NCI-H510A treated with DMSO at 0.1 percent for 48 hours (cell line): ENCODE measurements at regions not wholly inside any gene's neighbourhood (a gene's known extent, or its start where the extent isn't known, plus 50 kb on each side); places are given as distances from the start of the nearest gene placed in this dataset.
A peak's percentile ranks its signal among the peaks of the same experiment; 100 is the strongest.
"Not testable (repeated sequence)": the region's sequence is repeated elsewhere in the genome, so short reads cannot be mapped to it uniquely, and the experiment has no call there.

Source experiments
- DNase-seq: peaks from one replicate; lab custom pipeline; 2025; lab: John Stamatoyannopoulos, UW

- no peak for DNase-seq
Measured at GRCh38 chr3:35849496-35849895, 210.2 kb downstream of the ARPP21 start.

DNA sequence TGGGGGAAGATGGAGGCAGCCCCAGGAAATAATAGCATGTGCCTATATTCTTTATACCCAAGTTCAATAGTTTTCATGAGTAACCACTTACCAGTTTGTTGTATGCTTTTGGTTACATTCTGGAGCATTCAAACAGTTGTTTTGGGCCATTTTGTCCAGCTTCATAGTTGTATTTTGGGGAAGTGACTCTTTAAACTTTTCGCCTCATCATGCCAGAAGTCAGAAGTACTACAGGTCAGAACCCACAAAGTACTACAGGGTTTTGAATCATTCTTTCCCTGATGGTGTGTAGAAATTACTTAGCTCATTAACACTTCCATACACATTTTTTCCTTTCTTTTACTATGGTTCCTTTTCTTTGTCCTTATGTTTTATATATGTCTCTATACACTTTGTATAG, 210.6 kb downstream of the ARPP21 start:
- no peak for DNase-seq

GRCh38 chr3:35857004-35857403, 217.7 kb downstream of the ARPP21 start:
- no peak for DNase-seq

DNA sequence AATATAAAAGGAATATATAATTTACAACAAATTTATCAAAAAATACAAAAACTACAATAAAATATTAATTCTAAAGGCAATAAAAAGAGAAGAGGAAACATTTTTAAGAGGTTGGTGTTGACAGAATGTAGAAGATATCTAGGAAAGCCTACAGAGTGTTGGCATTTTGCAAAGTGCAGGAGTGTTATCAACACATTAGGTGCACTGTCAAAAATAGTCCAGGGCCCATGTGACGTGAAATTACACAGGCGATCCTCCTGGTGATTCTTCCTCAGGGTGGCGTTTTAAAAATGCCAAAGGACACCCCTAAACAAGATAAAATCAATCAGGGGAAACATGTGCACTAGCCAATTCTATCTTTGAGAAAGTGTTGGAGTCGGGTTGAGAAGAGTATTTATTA, 222.7 kb downstream of the ARPP21 start:
- DNase-seq, result no peak

DNA sequence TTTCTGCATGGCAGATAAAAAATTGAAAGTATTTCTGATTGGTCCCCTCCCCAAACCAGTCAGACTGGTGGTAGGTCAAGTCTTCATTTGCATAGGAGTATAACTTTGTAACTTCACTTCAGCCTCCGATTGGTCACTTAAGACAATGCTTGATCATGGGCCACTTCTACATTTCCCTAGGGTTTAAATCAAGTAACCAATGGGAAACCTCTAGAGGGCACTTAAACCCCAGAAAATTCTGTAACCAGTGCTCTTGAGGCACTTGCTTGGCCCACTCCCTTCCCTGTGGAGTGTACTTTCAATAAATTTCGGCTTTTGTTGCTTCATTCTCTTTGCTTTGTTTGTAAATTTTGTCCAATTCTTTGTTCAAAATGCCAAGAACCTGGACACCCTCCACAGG, 225.5 kb downstream of the ARPP21 start:
- no peak for DNase-seq

- DNase-seq, result no peak
Measured at GRCh38 chr3:35867791-35868190, 228.5 kb downstream of the ARPP21 start.

DNA sequence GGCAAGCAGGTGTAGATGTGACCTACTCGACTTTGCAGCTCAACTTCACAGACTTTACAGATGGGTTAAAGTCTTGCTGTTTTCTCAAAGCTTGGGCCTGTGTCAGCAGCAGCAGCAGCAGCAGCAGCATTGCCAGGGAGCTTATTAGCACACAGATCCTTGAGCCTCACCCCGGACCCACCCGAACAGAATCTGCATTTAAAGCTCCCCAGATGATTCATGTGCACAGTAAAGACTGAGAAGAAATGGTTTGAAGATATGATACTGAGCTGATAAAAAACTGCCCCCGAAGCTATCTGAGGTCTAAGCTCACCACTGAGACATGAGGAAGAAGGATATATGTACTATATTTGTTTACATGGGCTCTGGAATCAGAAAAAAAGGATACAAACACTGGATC, 231.7 kb downstream of the ARPP21 start:
- no peak for DNase-seq

- DNase-seq, result no peak
Measured at GRCh38 chr3:35883929-35884328, 244.6 kb downstream of the ARPP21 start.

- no peak for DNase-seq
Measured at GRCh38 chr3:35894735-35895134, 255.4 kb downstream of the ARPP21 start.

GRCh38 chr3:35899245-35899644, 259.9 kb downstream of the ARPP21 start:
- DNase-seq, result no peak

- DNase-seq, result no peak
Measured at GRCh38 chr3:35900079-35900478, 260.8 kb downstream of the ARPP21 start.

DNA sequence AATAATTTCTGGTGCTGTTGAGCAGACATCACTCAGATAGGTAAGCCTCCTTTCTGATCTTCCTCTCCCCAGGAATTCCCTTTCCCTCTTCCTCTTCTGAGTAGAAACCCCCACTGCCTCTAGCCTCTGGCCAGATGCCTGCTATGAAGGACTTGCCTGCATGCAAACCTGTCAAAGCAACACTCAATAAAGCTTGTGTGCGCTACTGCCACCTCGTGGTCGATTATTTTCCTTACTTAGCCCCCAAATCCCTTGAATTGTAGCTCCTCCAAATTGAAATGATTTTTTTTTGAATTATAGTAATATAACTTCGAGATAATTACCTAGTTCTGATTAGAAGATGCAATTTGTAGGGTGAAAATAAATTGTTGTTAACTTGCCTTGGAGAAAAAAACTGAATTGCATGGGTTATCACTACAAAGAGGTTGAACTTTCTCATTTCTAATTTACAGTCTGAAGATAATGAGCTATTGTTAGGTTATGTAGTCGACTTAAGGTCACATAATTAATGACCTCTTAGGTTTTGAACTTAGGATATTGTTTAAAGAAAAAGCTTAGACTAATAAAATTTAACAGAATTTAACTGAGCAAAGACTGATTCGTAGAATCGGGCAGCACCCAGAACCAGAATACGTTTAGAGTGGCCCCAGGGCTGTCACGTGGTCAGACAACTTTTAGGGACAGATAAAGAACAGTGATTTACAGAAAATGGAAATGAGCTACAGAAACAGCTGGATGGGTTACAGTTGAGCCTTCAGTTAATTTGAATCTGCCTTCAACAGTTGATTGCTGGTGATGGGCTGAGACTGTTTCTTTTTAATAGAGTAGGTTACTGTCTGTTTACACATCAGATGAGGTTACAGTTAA, 269.3 kb downstream of the ARPP21 start:
- peak; percentile 49 for DNase-seq

- no peak for DNase-seq
Measured at GRCh38 chr3:35919160-35919559, 279.8 kb downstream of the ARPP21 start.

DNA sequence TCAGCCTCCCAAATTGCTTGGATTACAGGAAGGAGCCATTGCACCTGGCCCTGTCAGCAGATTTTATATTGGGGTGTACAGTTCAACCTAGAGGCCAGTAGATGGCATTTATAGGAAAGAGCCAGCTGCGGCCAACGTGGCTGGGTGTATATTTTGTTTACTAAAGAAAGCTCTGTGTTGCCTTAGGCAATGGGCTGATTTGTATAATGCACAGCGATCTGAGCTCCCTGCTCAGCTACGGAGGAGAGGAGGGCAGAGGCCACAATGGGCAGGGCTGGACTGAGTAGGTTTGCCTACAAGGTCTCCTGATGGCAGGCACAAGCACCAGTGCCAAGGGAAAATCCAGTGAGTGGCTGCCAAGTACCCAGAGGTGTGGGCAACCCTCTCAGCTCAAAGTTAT, 282.4 kb downstream of the ARPP21 start:
- no peak for DNase-seq

DNA sequence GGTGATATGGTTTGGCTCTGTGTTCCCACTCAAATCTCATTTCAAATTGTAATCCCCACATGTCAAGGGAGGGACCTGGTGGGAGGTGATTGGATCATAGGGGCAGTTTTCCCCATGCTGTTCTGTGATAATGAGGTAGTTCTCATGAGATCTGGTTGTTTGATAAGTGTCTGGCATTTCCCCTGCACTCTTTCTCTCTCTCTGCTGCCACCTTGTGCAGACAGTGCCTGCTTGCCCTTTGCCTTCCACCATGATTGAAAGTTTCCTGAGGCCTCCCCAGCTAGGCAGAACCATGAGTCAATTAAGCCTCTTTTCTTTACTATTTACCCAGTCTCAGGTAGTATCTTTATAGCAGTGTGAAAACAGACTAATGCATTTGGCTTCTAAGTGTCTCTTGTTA, 284.7 kb downstream of the ARPP21 start:
- DNase-seq, result not testable (repeated sequence)

DNA sequence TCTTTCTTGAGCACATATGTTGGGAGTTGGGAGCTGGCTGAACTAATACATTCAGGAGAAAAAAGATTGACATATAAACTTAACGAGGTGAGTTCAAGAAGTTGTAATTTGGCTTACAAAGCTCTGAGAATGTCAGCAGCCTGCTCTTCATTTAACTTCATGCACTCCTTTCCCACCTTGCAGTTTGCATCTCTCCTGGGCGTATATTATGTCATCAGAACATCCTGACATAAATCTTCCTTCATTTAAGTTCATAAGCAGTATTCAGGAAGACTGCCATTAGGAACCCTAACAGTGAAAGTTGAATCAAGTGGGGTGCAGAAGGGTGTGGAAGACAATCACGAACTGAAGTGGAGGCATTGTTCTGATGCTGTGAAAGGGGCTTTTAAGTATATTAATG, 288.1 kb downstream of the ARPP21 start:
- no peak for DNase-seq

- no peak for DNase-seq
Measured at GRCh38 chr3:35929158-35929557, 289.8 kb downstream of the ARPP21 start.

GRCh38 chr3:35931867-35932266, 292.5 kb downstream of the ARPP21 start:
- DNase-seq, result no peak

DNA sequence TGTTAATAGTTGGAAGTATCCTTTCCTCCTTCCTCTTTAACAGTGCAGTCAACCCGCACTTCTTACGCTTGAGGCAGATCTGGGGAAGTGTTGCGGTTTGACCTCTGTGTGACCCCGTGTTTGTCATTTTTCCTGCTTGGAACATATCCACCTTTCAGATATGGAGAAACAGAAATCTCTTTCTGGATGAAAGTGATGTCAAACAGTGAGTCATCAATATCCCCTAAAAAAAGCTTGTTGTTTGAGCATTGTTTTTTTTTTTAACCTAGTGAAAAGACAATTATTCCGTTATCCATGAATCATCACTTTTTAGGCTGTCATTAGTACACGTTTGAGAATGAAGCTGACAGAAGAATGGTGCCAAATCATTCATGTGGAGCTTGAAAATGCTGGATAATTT, 293.7 kb downstream of the ARPP21 start:
- DNase-seq, result no peak

- no peak for DNase-seq
Measured at GRCh38 chr3:35936571-35936970, 297.2 kb downstream of the ARPP21 start.

- DNase-seq, result no peak
Measured at GRCh38 chr3:35944926-35945710, 305.8 kb downstream of the ARPP21 start.

- peak; percentile 20 for DNase-seq
Measured at GRCh38 chr3:35946121-35946853, 307.0 kb downstream of the ARPP21 start.
